ENCODE measurements at regions not wholly inside any gene's neighbourhood (a gene's known extent, or its start where the extent isn't known, plus 50 kb on each side); places are given as distances from the start of the nearest gene placed in this dataset.

DNA sequence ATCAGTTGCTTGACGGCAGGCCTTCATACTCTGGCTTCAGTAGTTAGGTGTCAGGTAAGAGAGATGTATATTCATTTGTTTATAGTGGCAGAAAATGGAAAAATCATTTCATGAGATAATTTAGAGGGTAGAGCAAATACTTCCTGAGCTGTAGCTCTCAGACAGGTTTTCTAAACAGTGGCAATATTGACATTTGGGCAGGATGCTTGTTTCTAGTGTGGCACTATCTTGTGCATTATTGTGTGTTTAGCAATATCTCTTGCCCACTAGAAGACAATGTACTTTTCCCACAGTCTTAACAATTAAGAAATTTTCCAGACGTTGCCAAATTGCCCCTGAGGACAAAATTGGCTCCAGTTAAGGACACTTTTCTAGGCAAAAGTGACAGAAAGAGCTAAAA is 1143.1 kb downstream of the PLA2G4A start (continued):
- TF ChIP-seq, protein P1, sequence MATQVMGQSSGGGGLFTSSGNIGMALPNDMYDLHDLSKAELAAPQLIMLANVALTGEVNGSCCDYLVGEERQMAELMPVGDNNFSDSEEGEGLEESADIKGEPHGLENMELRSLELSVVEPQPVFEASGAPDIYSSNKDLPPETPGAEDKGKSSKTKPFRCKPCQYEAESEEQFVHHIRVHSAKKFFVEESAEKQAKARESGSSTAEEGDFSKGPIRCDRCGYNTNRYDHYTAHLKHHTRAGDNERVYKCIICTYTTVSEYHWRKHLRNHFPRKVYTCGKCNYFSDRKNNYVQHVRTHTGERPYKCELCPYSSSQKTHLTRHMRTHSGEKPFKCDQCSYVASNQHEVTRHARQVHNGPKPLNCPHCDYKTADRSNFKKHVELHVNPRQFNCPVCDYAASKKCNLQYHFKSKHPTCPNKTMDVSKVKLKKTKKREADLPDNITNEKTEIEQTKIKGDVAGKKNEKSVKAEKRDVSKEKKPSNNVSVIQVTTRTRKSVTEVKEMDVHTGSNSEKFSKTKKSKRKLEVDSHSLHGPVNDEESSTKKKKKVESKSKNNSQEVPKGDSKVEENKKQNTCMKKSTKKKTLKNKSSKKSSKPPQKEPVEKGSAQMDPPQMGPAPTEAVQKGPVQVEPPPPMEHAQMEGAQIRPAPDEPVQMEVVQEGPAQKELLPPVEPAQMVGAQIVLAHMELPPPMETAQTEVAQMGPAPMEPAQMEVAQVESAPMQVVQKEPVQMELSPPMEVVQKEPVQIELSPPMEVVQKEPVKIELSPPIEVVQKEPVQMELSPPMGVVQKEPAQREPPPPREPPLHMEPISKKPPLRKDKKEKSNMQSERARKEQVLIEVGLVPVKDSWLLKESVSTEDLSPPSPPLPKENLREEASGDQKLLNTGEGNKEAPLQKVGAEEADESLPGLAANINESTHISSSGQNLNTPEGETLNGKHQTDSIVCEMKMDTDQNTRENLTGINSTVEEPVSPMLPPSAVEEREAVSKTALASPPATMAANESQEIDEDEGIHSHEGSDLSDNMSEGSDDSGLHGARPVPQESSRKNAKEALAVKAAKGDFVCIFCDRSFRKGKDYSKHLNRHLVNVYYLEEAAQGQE (IDR thresholded peaks at IDR 0.05; ENCODE audit: unreplicated experiment): no peak
- no peak for TF ChIP-seq EZH2phosphoT487 (IDR thresholded peaks at IDR 0.05; ENCODE audit: unreplicated experiment)
- TF ChIP-seq, protein P2, sequence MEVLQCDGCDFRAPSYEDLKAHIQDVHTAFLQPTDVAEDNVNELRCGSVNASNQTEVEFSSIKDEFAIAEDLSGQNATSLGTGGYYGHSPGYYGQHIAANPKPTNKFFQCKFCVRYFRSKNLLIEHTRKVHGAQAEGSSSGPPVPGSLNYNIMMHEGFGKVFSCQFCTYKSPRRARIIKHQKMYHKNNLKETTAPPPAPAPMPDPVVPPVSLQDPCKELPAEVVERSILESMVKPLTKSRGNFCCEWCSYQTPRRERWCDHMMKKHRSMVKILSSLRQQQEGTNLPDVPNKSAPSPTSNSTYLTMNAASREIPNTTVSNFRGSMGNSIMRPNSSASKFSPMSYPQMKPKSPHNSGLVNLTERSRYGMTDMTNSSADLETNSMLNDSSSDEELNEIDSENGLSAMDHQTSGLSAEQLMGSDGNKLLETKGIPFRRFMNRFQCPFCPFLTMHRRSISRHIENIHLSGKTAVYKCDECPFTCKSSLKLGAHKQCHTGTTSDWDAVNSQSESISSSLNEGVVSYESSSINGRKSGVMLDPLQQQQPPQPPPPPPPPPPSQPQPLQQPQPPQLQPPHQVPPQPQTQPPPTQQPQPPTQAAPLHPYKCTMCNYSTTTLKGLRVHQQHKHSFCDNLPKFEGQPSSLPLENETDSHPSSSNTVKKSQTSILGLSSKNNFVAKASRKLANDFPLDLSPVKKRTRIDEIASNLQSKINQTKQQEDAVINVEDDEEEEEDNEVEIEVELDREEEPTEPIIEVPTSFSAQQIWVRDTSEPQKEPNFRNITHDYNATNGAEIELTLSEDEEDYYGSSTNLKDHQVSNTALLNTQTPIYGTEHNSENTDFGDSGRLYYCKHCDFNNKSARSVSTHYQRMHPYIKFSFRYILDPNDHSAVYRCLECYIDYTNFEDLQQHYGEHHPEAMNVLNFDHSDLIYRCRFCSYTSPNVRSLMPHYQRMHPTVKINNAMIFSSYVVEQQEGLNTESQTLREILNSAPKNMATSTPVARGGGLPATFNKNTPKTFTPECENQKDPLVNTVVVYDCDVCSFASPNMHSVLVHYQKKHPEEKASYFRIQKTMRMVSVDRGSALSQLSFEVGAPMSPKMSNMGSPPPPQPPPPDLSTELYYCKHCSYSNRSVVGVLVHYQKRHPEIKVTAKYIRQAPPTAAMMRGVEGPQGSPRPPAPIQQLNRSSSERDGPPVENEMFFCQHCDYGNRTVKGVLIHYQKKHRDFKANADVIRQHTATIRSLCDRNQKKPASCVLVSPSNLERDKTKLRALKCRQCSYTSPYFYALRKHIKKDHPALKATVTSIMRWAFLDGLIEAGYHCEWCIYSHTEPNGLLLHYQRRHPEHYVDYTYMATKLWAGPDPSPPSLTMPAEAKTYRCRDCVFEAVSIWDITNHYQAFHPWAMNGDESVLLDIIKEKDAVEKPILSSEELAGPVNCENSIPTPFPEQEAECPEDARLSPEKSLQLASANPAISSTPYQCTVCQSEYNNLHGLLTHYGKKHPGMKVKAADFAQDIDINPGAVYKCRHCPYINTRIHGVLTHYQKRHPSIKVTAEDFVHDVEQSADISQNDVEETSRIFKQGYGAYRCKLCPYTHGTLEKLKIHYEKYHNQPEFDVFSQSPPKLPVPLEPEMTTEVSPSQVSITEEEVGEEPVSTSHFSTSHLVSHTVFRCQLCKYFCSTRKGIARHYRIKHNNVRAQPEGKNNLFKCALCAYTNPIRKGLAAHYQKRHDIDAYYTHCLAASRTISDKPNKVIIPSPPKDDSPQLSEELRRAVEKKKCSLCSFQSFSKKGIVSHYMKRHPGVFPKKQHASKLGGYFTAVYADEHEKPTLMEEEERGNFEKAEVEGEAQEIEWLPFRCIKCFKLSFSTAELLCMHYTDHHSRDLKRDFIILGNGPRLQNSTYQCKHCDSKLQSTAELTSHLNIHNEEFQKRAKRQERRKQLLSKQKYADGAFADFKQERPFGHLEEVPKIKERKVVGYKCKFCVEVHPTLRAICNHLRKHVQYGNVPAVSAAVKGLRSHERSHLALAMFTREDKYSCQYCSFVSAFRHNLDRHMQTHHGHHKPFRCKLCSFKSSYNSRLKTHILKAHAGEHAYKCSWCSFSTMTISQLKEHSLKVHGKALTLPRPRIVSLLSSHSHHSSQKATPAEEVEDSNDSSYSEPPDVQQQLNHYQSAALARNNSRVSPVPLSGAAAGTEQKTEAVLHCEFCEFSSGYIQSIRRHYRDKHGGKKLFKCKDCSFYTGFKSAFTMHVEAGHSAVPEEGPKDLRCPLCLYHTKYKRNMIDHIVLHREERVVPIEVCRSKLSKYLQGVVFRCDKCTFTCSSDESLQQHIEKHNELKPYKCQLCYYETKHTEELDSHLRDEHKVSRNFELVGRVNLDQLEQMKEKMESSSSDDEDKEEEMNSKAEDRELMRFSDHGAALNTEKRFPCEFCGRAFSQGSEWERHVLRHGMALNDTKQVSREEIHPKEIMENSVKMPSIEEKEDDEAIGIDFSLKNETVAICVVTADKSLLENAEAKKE (CRISPR knock-in tag; IDR thresholded peaks at IDR 0.05): no peak

GRCh38 chr1:187977298-187977697 is 1148.5 kb downstream of the PLA2G4A start:
- Histone ChIP-seq H3K4me2 (no peak overlapping the region), H3K4me1 (ENCODE audit: insufficient read depth) (no peaks in the 10 kb centered on the region), H3K36me3 (ENCODE audit: insufficient read depth) (no peaks in the 10 kb centered on the region), H3K9me2 (ENCODE audit: insufficient read depth) (no peaks in the 10 kb centered on the region), H4K20me1 (replicated peaks; ENCODE audit: insufficient read depth) (no peaks in the 10 kb centered on the region), H2AFZ (no peak overlapping the region), H3K27me3 (ENCODE audit: insufficient read depth) (no peaks in the 10 kb centered on the region), H3K4me3 (no peak overlapping the region), H3K79me2 (replicated peaks; ENCODE audit: insufficient read depth) (no peaks in the 10 kb centered on the region), H3F3A (replicated peaks; ENCODE audit: low read depth) (no peaks in the 10 kb centered on the region), H3K27ac (ENCODE audit: low read depth) (no peak overlapping the region)
- Mint-ChIP-seq H3K36me3 (ENCODE audit: low read depth) (no peaks in the 10 kb centered on the region), H3K9me3 (peaks cover 9% of the 10 kb centered on the region; the same call in 2 of the 3 replicates), H3K4me3 (no peak overlapping the region), H3K27me3 (ENCODE audit: insufficient read depth, low read depth, poor library complexity) (no peaks in the 10 kb centered on the region), H3K27ac (no peak overlapping the region), H3K4me1 (no peaks in the 10 kb centered on the region)
- DNase-seq (ENCODE audit: low spot score) (no peak), ATAC-seq (no peak)
- TF ChIP-seq, protein P1 (IDR thresholded peaks at IDR 0.05; ENCODE audit: unreplicated experiment): no peak
- TF ChIP-seq NANOG (IDR thresholded peaks at IDR 0.05; ENCODE audit: borderline replicate concordance): no peak
- TF ChIP-seq EZH2 (IDR thresholded peaks at IDR 0.05; ENCODE audit: low read depth, unreplicated experiment): no peak
- TF ChIP-seq ZNF114 (CRISPR knock-in tag; IDR thresholded peaks at IDR 0.05): no peak

Data from GM23338 (cell line).